IPS-NIHi11 (cell line): ENCODE measurements at regions not wholly inside any gene's neighbourhood (a gene's known extent, or its start where the extent isn't known, plus 50 kb on each side); places are given as distances from the start of the nearest gene placed in this dataset.

ENCODE experiments used
- DNase-seq: peaks from one replicate; pipeline ENCODE4 v3.0.0; 2012; ENCODE audit warnings: mixed read lengths, low spot score

GRCh38 chr6:147132889-147133288, 71.3 kb upstream of the STXBP5 start:
- no peak for DNase-seq

GRCh38 chr6:147133669-147134068, 70.5 kb upstream of the STXBP5 start:
- DNase-seq, result no peak

GRCh38 chr6:147135211-147135681, 69.0 kb upstream of the STXBP5 start:
- no peak for DNase-seq

- DNase-seq, result no peak
These were observed 68.2 kb upstream of the STXBP5 start for GRCh38 chr6:147136057-147136456.

GRCh38 chr6:147137986-147138385, 66.2 kb upstream of the STXBP5 start:
- no peak for DNase-seq

GRCh38 chr6:147138835-147139234, 65.4 kb upstream of the STXBP5 start:
- no peak for DNase-seq

- no peak for DNase-seq
These were observed 62.4 kb upstream of the STXBP5 start for GRCh38 chr6:147141711-147142308.

GRCh38 chr6:147142684-147143245, 61.5 kb upstream of the STXBP5 start:
- no peak for DNase-seq

- DNase-seq, result no peak
These were observed 55.1 kb upstream of the STXBP5 start for GRCh38 chr6:147149092-147149491.

GRCh38 chr6:147149826-147150225, 54.4 kb upstream of the STXBP5 start:
- DNase-seq, result no peak

- DNase-seq, result no peak
These were observed 53.9 kb upstream of the STXBP5 start for GRCh38 chr6:147150293-147150692.
